OCI-LY3 (cell line): ENCODE measurements at regions not wholly inside any gene's neighbourhood (a gene's known extent, or its start where the extent isn't known, plus 50 kb on each side); places are given as distances from the start of the nearest gene placed in this dataset.

Experiments
- H2AFZ ChIP-seq: fragments of 200-600, 300-600 bp; shearing (Covaris generic); 2 replicates; pipeline ENCODE4 v1.6.0; 2014; ENCODE audit warnings: antibody characterized with exemption, low read depth, low read length
- H3K27ac ChIP-seq: fragments of 200-600, 300-600 bp; sonication (generic); 2 replicates; pipeline ENCODE4 v1.5.1; 2014; ENCODE audit warnings: mild to moderate bottlenecking, low read length, moderate library complexity, mixed read lengths
- H3K27me3 ChIP-seq: fragments of 200-600, 300-600 bp; sonication (generic); 2 replicates; pipeline ENCODE4 v1.6.1; 2014; ENCODE audit warnings: low read depth, low read length, mixed read lengths
- H3K36me3 ChIP-seq: fragments of 200-600, 300-600 bp; sonication (generic); replicated peaks from 2 replicates; pipeline ENCODE3; 2014; ENCODE audit warnings: low read depth, low read length, mixed read lengths
- H3K4me1 ChIP-seq: fragments of 300-600, 200-600 bp; sonication (generic); 2 replicates; pipeline ENCODE4 v1.6.1; 2014; ENCODE audit warnings: low read length, mixed read lengths
- H3K4me2 ChIP-seq: fragments of 200-600, 300-600 bp; sonication (generic); 2 replicates; pipeline ENCODE4 v1.6.1; 2014; ENCODE audit warnings: low read length, mixed read lengths
- H3K4me3 ChIP-seq: fragments of 300-600, 200-600 bp; sonication (generic); 2 replicates; pipeline ENCODE4 v1.5.1; 2014; ENCODE audit warnings: antibody characterized with exemption, mild to moderate bottlenecking, low read length, moderate library complexity
- H3K79me2 ChIP-seq: fragments of 300-600, 200-600 bp; shearing (Covaris generic); 2 replicates; pipeline ENCODE4 v1.6.1; 2014; ENCODE audit warnings: mild to moderate bottlenecking, low read length, mixed read lengths
- H3K9ac ChIP-seq: fragments of 300-600, 200-600 bp; shearing (Covaris generic); 2 replicates; pipeline ENCODE4 v1.6.0; 2014; ENCODE audit warnings: mild to moderate bottlenecking, low read length, moderate library complexity
- H3K9me3 ChIP-seq: fragments of 200-600, 300-600 bp; shearing (Covaris generic); 2 replicates; pipeline ENCODE4 v1.6.1; 2014; ENCODE audit warnings: low read length, mixed read lengths; ENCODE audit not compliant: insufficient read depth
- H4K20me1 ChIP-seq: fragments of 200-600, 300-600 bp; sonication (generic); 2 replicates; pipeline ENCODE4 v1.6.1; 2016; ENCODE audit warnings: low read length, mixed read lengths; ENCODE audit not compliant: insufficient read depth
- CTCF ChIP-seq: fragments of 200-600, 300-600 bp; sonication (generic); IDR thresholded peaks from 2 replicates; pipeline ENCODE4 v1.5.1; 2014; ENCODE audit warnings: antibody characterized with exemption, low read length, low read depth
- EZH2phosphoT487 ChIP-seq: fragments of 200-600 bp; shearing (Covaris generic); IDR thresholded peaks from 2 replicates; pipeline ENCODE4 v1.6.1; 2018; ENCODE audit warnings: antibody characterized with exemption, mixed run types, low read depth

DNA sequence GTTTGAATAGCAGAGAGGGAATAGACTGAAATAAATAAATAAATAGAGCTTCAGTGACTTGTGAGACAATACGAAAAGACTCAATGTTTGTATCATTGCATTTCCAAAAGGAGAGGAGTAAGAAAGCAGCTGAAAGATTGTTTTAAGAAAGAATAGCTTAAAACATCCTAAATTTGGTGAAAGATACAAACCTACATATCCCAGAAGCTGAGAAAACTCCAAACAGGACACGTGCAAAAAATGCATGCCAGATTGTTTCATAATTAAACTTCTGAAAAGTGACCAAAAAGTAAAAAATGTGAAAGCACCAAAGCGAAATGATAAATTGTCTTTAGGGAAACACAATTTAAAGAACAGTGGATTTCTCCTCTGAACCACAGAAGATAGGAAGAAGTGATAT, 711.0 kb downstream of the AACS start:
- Histone ChIP-seq H2AFZ (no peak overlapping the region), H3K36me3 (no peaks in the 10 kb centered on the region), H3K4me2 (no peak overlapping the region), H3K4me1 (peaks cover 6% of the 10 kb centered on the region), H4K20me1 (no peaks in the 10 kb centered on the region), H3K27ac (no peak overlapping the region), H3K27me3 (no peaks in the 10 kb centered on the region), H3K9me3 (no peaks in the 10 kb centered on the region), H3K4me3 (no peak overlapping the region), H3K79me2 (no peaks in the 10 kb centered on the region), H3K9ac (no peak overlapping the region)
- TF ChIP-seq EZH2phosphoT487 = no peak
- TF ChIP-seq CTCF = no peak

- no peak overlapping the region for H3K9ac ChIP-seq
- H3K27me3 ChIP-seq = no peaks in the 10 kb centered on the region
- H3K4me3 ChIP-seq = no peak overlapping the region
- TF ChIP-seq CTCF (no peak), EZH2phosphoT487 (no peak)
- H4K20me1 ChIP-seq = no peaks in the 10 kb centered on the region
- H3K4me2 ChIP-seq = no peak overlapping the region
- peaks cover 8% of the 10 kb centered on the region; the same call in 1 of the 2 replicates for H3K9me3 ChIP-seq
- peaks cover 7% of the 10 kb centered on the region; the same call in 1 of the 2 replicates for H3K4me1 ChIP-seq
- H3K27ac ChIP-seq = no peak overlapping the region
- H3K79me2 ChIP-seq = no peaks in the 10 kb centered on the region
- H3K36me3 ChIP-seq = no peaks in the 10 kb centered on the region
- no peak overlapping the region for H2AFZ ChIP-seq
These were observed 720.9 kb downstream of the AACS start for GRCh38 chr12:125786143-125786542.

DNA sequence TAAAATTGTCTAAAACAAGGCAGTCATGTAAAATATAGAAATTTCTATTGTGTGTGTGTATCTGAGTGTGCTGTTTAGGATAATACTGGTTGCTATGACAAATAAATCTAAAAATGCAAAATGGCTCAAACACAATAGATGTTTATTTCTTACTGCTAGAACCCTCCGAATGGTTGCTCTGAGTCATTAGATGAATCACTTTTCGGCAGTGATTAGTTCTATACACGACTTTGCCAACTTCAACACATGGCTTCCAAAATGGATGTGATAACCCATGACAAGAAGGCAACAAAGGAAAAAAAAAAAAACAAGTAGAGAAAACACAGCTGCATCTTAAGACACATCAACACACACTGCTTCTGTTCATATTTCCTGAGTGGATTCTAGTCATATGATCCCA, 729.2 kb downstream of the AACS start:
- Histone ChIP-seq H3K79me2 (no peaks in the 10 kb centered on the region), H3K4me2 (no peak overlapping the region), H3K9me3 (peaks cover 10% of the 10 kb centered on the region; the same call in 1 of the 2 replicates), H2AFZ (no peak overlapping the region), H3K4me3 (no peak overlapping the region), H3K9ac (no peak overlapping the region), H4K20me1 (no peaks in the 10 kb centered on the region), H3K4me1 (peaks cover 8% of the 10 kb centered on the region; the same call in 1 of the 2 replicates), H3K36me3 (no peaks in the 10 kb centered on the region), H3K27ac (no peak overlapping the region), H3K27me3 (no peaks in the 10 kb centered on the region)
- TF ChIP-seq EZH2phosphoT487 = no peak
- TF ChIP-seq CTCF = no peak

GRCh38 chr12:125797421-125798175, 732.4 kb downstream of the AACS start:
- no peak for TF ChIP-seq CTCF
- TF ChIP-seq EZH2phosphoT487 = no peak
- Histone ChIP-seq H3K9ac (no peak overlapping the region), H3K27me3 (no peaks in the 10 kb centered on the region), H3K4me2 (no peak overlapping the region), H3K27ac (no peak overlapping the region), H3K79me2 (no peaks in the 10 kb centered on the region), H2AFZ (no peak overlapping the region), H3K4me3 (no peak overlapping the region), H3K4me1 (no peaks in the 10 kb centered on the region), H3K36me3 (no peaks in the 10 kb centered on the region), H3K9me3 (no peaks in the 10 kb centered on the region), H4K20me1 (no peaks in the 10 kb centered on the region)
